ENCODE measurements at regions not wholly inside any gene's neighbourhood (a gene's known extent, or its start where the extent isn't known, plus 50 kb on each side); places are given as distances from the start of the nearest gene placed in this dataset.

DNA sequence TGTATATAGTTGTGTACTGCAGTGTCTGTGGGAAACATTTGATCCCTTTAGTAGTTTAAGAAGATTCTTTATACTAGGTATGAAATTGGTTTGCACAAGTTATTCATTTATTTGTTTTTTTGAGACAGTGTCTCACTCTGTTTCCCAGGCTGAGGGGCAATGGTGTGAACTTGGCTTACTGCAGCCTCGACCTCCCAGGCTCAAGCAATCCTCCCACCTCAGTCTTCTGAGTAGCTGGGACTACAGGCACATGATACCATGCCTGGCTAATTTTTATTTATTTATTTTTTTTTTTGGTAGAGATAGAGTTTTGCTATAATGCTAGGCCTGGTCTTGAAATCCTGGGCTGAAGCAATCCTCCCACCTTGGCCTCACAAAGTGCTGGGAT is 209.4 kb downstream of the RASSF9 start:
- POLR2A ChIA-PET, result no interaction called here
- dilution Hi-C loops (cut with MboI; ENCODE audit: extremely low pct_ligation_motif_present, low sequenced_read_pairs) (no loop called here), intact Hi-C loops (cut with micrococcal nuclease) (loop anchor here (1.0 to 2.0 kb wide), 7 partner anchors 38 to 604 kb away; no protein-coding TSS in a partner anchor)
- Histone ChIP-seq H3K79me2 (ENCODE audit: control insufficient read depth, insufficient read depth, low read length) (no peaks in the 10 kb centered on the region), H3K27me3 (ENCODE audit: control insufficient read depth in 2 of 2, insufficient read depth in 2 of 2, low read length in 2 of 2) (no peaks in the 10 kb centered on the region), H3K27ac (ENCODE audit: insufficient read depth, low read depth, low read length) (peak overlapping the region; percentile 92), H3K4me3 (replicated peaks in 1 of 3; ENCODE audit: insufficient read depth in 1 of 3, low read depth in 1 of 3, low read length in 3 of 3) (no peak overlapping the region), H2AFZ (ENCODE audit: low read depth, low read length) (no peak overlapping the region), H3K9me1 (replicated peaks; ENCODE audit: control insufficient read depth, extremely low read depth, insufficient read depth, low read length) (no peaks in the 10 kb centered on the region), H3K4me1 (ENCODE audit: control insufficient read depth, extremely low read depth, insufficient read depth, low read length) (peaks cover 26% of the 10 kb centered on the region), H3K9ac (replicated peaks; ENCODE audit: extremely low read depth, insufficient read depth, low read length) (peak overlapping the region; percentile 53), H3K9me3 (replicated peaks; ENCODE audit: control insufficient read depth, insufficient read depth, low read length) (no peaks in the 10 kb centered on the region), H3K36me3 (ENCODE audit: control insufficient read depth in 2 of 2, extremely low read depth in 1 of 2, insufficient read depth in 2 of 2, low read length in 2 of 2) (no peaks in the 10 kb centered on the region), H3K4me2 (ENCODE audit: insufficient read depth, low read length) (peak overlapping the region; percentile 56), H4K20me1 (replicated peaks; ENCODE audit: control insufficient read depth, extremely low read depth, insufficient read depth, low read length) (no peaks in the 10 kb centered on the region)
- FAIRE-seq, result no peak
- CTCF ChIA-PET, result interaction anchor here (0.9 to 2.5 kb wide), 7 partner anchors 11 to 240 kb away, joined by 3 to 11 read pairs (median 5); no protein-coding TSS in a partner anchor
- TSS peak; percentile 95 for BruUV-seq (replicated peaks)
- DNase-seq (ENCODE audit: low read depth, low spot score), result no peak
- TF ChIP-seq GATA2 (IDR thresholded peaks at IDR 0.05; ENCODE audit: insufficient read depth, insufficient read length, low read depth, low read length) (no peak), POLR2A (IDR thresholded peaks at IDR 0.05; ENCODE audit: low read depth, low read length) (no peak), EZH2 (IDR thresholded peaks at IDR 0.05; ENCODE audit: borderline replicate concordance, low read depth, low read length, severe bottlenecking) (no peak), JUN (IDR thresholded peaks at IDR 0.05; ENCODE audit: borderline replicate concordance, insufficient read depth, insufficient read length, low read depth) (no peak), MYC (IDR thresholded peaks at IDR 0.05; ENCODE audit: low read depth, low read length) (no peak), POLR2AphosphoS5 (IDR thresholded peaks at IDR 0.05; ENCODE audit: insufficient read depth, low read depth, low read length) (no peak)
- TF ChIP-seq, protein P1, sequence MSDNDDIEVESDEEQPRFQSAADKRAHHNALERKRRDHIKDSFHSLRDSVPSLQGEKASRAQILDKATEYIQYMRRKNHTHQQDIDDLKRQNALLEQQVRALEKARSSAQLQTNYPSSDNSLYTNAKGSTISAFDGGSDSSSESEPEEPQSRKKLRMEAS (IDR thresholded peaks at IDR 0.05; ENCODE audit: insufficient read depth, insufficient read length), result no peak

DNA sequence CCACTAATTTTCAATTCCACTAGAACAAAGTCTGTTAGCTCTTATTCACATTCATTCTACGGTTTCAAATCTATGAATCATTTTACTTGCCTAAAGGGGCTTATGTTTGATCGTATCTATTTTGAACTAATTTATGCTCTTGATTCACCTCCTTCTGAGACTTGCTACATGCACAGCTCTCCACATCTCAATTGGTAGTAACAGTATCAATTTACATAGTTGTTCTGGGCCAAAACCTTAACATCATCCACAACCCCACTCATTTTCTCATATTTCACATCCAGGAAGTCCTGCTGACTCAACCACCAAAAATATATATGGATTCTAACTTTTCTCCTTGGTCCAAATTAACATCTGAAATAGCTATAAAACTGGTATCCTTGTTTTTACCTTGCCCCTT is 208.6 kb downstream of the RASSF9 start:
- intact Hi-C loops (cut with micrococcal nuclease), result loop anchor here (2.0 kb wide), 4 partner anchors 39 to 603 kb away; no protein-coding TSS in a partner anchor
- Histone ChIP-seq H3K4me2 (ENCODE audit: insufficient read depth, low read length) (peak overlapping the region; percentile 8), H4K20me1 (replicated peaks; ENCODE audit: control insufficient read depth, extremely low read depth, insufficient read depth, low read length) (no peaks in the 10 kb centered on the region), H3K36me3 (ENCODE audit: control insufficient read depth in 2 of 2, extremely low read depth in 1 of 2, insufficient read depth in 2 of 2, low read length in 2 of 2) (no peaks in the 10 kb centered on the region), H2AFZ (ENCODE audit: low read depth, low read length) (no peak overlapping the region), H3K27ac (ENCODE audit: insufficient read depth, low read depth, low read length) (peak overlapping the region; percentile 92), H3K4me1 (ENCODE audit: control insufficient read depth, extremely low read depth, insufficient read depth, low read length) (peaks cover 32% of the 10 kb centered on the region), H3K9ac (replicated peaks; ENCODE audit: extremely low read depth, insufficient read depth, low read length) (no peak overlapping the region), H3K9me1 (replicated peaks; ENCODE audit: control insufficient read depth, extremely low read depth, insufficient read depth, low read length) (no peaks in the 10 kb centered on the region), H3K79me2 (ENCODE audit: control insufficient read depth, insufficient read depth, low read length) (no peaks in the 10 kb centered on the region), H3K4me3 (replicated peaks in 1 of 3; ENCODE audit: insufficient read depth in 1 of 3, low read depth in 1 of 3, low read length in 3 of 3) (no peak overlapping the region), H3K9me3 (replicated peaks; ENCODE audit: control insufficient read depth, insufficient read depth, low read length) (no peaks in the 10 kb centered on the region), H3K27me3 (ENCODE audit: control insufficient read depth in 2 of 2, insufficient read depth in 2 of 2, low read length in 2 of 2) (no peaks in the 10 kb centered on the region)
- dilution Hi-C loops (cut with MboI; ENCODE audit: extremely low pct_ligation_motif_present, low sequenced_read_pairs), result no loop called here
- POLR2A ChIA-PET, result no interaction called here
- FAIRE-seq, result peak; percentile 42
- TF ChIP-seq GATA2 (IDR thresholded peaks at IDR 0.05; ENCODE audit: insufficient read depth, insufficient read length, low read depth, low read length), result peak; percentile 10
- TF ChIP-seq FOS (IDR thresholded peaks at IDR 0.05; ENCODE audit: borderline replicate concordance, insufficient read depth, low read length), result peak; percentile 61
- TF ChIP-seq EZH2 (IDR thresholded peaks at IDR 0.05; ENCODE audit: borderline replicate concordance, low read depth, low read length, severe bottlenecking), result no peak
- TF ChIP-seq, protein P1 (IDR thresholded peaks at IDR 0.05; ENCODE audit: insufficient read depth, insufficient read length), result no peak
- peak; percentile 21 for TF ChIP-seq POLR2AphosphoS5 (IDR thresholded peaks at IDR 0.05; ENCODE audit: insufficient read depth, low read depth, low read length)
- TF ChIP-seq, protein P2, sequence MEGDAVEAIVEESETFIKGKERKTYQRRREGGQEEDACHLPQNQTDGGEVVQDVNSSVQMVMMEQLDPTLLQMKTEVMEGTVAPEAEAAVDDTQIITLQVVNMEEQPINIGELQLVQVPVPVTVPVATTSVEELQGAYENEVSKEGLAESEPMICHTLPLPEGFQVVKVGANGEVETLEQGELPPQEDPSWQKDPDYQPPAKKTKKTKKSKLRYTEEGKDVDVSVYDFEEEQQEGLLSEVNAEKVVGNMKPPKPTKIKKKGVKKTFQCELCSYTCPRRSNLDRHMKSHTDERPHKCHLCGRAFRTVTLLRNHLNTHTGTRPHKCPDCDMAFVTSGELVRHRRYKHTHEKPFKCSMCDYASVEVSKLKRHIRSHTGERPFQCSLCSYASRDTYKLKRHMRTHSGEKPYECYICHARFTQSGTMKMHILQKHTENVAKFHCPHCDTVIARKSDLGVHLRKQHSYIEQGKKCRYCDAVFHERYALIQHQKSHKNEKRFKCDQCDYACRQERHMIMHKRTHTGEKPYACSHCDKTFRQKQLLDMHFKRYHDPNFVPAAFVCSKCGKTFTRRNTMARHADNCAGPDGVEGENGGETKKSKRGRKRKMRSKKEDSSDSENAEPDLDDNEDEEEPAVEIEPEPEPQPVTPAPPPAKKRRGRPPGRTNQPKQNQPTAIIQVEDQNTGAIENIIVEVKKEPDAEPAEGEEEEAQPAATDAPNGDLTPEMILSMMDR (IDR thresholded peaks at IDR 0.05; ENCODE audit: extremely low read depth in 1 of 2, insufficient read depth in 1 of 2, low read depth in 1 of 2, low read length in 2 of 2), result no peak
- no peak for TF ChIP-seq POLR2A (IDR thresholded peaks at IDR 0.05; ENCODE audit: low read depth, low read length)
- peak; percentile 31 for TF ChIP-seq JUN (IDR thresholded peaks at IDR 0.05; ENCODE audit: borderline replicate concordance, insufficient read depth, insufficient read length, low read depth)
- no peak for TF ChIP-seq MYC (IDR thresholded peaks at IDR 0.05; ENCODE audit: low read depth, low read length)
- CTCF ChIA-PET, result interaction anchor here (1.0 to 2.5 kb wide), 6 partner anchors 11 to 240 kb away, joined by 3 to 11 read pairs (median 3); no protein-coding TSS in a partner anchor
- no TSS peak for BruUV-seq (replicated peaks)
- DNase-seq (ENCODE audit: low read depth, low spot score), result peak; percentile 82
